RKO (cell line): ENCODE measurements at regions not wholly inside any gene's neighbourhood (a gene's known extent, or its start where the extent isn't known, plus 50 kb on each side); places are given as distances from the start of the nearest gene placed in this dataset.
A peak's percentile ranks its signal among the peaks of the same experiment; 100 is the strongest.
"Not testable (repeated sequence)": the region's sequence is repeated elsewhere in the genome, so short reads cannot be mapped to it uniquely, and the experiment has no call there.

Experiments used
- DNase-seq: peaks from one replicate; pipeline ENCODE4 v3.0.0-alpha.2; 2016; ENCODE audit warnings: low spot score

- DNase-seq: no peak
These were observed 457.5 kb downstream of the ACTR3B start for GRCh38 chr7:153217032-153217431.

GRCh38 chr7:153224890-153225289 is 465.3 kb downstream of the ACTR3B start:
- no peak for DNase-seq

- DNase-seq: not testable (repeated sequence)
These were observed 485.6 kb downstream of the ACTR3B start for GRCh38 chr7:153245136-153245535.

- DNase-seq: no peak
These were observed 486.3 kb downstream of the ACTR3B start for GRCh38 chr7:153245809-153246208.

- DNase-seq: no peak
These were observed 488.4 kb downstream of the ACTR3B start for GRCh38 chr7:153247926-153248325.

GRCh38 chr7:153258686-153259085 is 499.1 kb downstream of the ACTR3B start:
- DNase-seq: no peak

- no peak for DNase-seq
These were observed 516.8 kb downstream of the ACTR3B start for GRCh38 chr7:153276394-153276793.

- DNase-seq: no peak
These were observed 527.2 kb downstream of the ACTR3B start for GRCh38 chr7:153286763-153287162.

GRCh38 chr7:153290066-153290465 is 530.5 kb downstream of the ACTR3B start:
- no peak for DNase-seq

GRCh38 chr7:153297141-153297540 is 537.6 kb downstream of the ACTR3B start:
- no peak for DNase-seq

- no peak for DNase-seq
These were observed 542.4 kb downstream of the ACTR3B start for GRCh38 chr7:153301936-153302335.

GRCh38 chr7:153320005-153320404 is 560.5 kb downstream of the ACTR3B start:
- no peak for DNase-seq

GRCh38 chr7:153320681-153321080 is 561.1 kb downstream of the ACTR3B start:
- DNase-seq: peak; percentile 47

GRCh38 chr7:153322991-153323390 is 563.4 kb downstream of the ACTR3B start:
- DNase-seq: no peak

- no peak for DNase-seq
These were observed 564.5 kb downstream of the ACTR3B start for GRCh38 chr7:153324094-153324493.

GRCh38 chr7:153327683-153328082 is 568.1 kb downstream of the ACTR3B start:
- DNase-seq: no peak

- no peak for DNase-seq
These were observed 571.9 kb downstream of the ACTR3B start for GRCh38 chr7:153331427-153331826.

GRCh38 chr7:153354071-153354470 is 594.5 kb downstream of the ACTR3B start:
- DNase-seq: no peak

GRCh38 chr7:153370092-153370491 is 610.5 kb downstream of the ACTR3B start:
- DNase-seq: no peak

GRCh38 chr7:153380636-153381035 is 621.1 kb downstream of the ACTR3B start:
- no peak for DNase-seq

GRCh38 chr7:153381275-153382040 is 621.9 kb downstream of the ACTR3B start:
- peak; percentile 56 for DNase-seq

- DNase-seq: no peak
These were observed 623.1 kb downstream of the ACTR3B start for GRCh38 chr7:153382641-153383101.

GRCh38 chr7:153383781-153384180 is 624.2 kb downstream of the ACTR3B start:
- DNase-seq: no peak

GRCh38 chr7:153385502-153385901 is 626.0 kb downstream of the ACTR3B start:
- DNase-seq: no peak
